ENCODE measurements at regions not wholly inside any gene's neighbourhood (a gene's known extent, or its start where the extent isn't known, plus 50 kb on each side); places are given as distances from the start of the nearest gene placed in this dataset.

- no peak for TF ChIP-seq CTCF (conservative IDR thresholded peaks at IDR 0.05)
- no peak for TF ChIP-seq EZH2 (IDR thresholded peaks at IDR 0.05; ENCODE audit: low read depth)
These were observed 214.8 kb upstream of the RAB6C start for GRCh38 chr2:129764376-129765325.
